ENCODE measurements at regions not wholly inside any gene's neighbourhood (a gene's known extent, or its start where the extent isn't known, plus 50 kb on each side); places are given as distances from the start of the nearest gene placed in this dataset.

DNA sequence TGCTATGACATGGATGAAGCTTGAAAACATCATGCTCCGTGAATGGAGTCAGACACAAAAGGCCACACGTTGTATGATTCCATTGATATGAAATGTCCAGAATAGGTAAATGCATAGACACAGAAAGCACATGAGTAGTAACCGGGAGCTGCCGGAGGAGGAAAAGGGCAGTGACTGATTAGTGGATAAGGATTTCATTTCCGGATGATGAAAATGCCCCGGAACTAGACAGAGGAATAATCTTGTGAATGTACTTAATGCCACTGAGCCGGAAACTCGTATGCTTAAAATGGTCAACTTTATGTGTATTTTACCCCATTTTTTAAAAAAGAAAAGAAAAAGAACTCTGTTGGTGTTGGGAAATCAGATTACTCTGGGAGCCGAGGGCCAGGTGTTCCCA lies 112.7 kb upstream of the FAM9B start:
- TF ChIP-seq CTCF (IDR thresholded peaks at IDR 0.05) (no peak), EZH2 (IDR thresholded peaks at IDR 0.05) (no peak)

Data from neural progenitor cell (in vitro differentiated cells).